KG1 (cell line): ENCODE measurements at regions not wholly inside any gene's neighbourhood (a gene's known extent, or its start where the extent isn't known, plus 50 kb on each side); places are given as distances from the start of the nearest gene placed in this dataset.

ENCODE experiments used
- DNase-seq: peaks from one replicate; lab custom pipeline; 2025; lab: John Stamatoyannopoulos, UW

- DNase-seq: no peak
Measured at GRCh38 chr2:18132697-18133096, 254.2 kb downstream of the KCNS3 start.

- DNase-seq: no peak
Measured at GRCh38 chr2:18131761-18132160, 253.3 kb downstream of the KCNS3 start.

- DNase-seq: no peak
Measured at GRCh38 chr2:18129348-18129747, 250.9 kb downstream of the KCNS3 start.

- DNase-seq: no peak
Measured at GRCh38 chr2:18125303-18125702, 246.8 kb downstream of the KCNS3 start.

GRCh38 chr2:18124116-18124835 lies 245.8 kb downstream of the KCNS3 start:
- DNase-seq: no peak

GRCh38 chr2:18123577-18123976 lies 245.1 kb downstream of the KCNS3 start:
- DNase-seq: no peak

- DNase-seq: no peak
Measured at GRCh38 chr2:18123211-18123570, 244.7 kb downstream of the KCNS3 start.

GRCh38 chr2:18122544-18123210 lies 244.2 kb downstream of the KCNS3 start:
- no peak for DNase-seq

GRCh38 chr2:18119883-18120282 lies 241.4 kb downstream of the KCNS3 start:
- no peak for DNase-seq

- DNase-seq: no peak
Measured at GRCh38 chr2:18118703-18119102, 240.2 kb downstream of the KCNS3 start.

GRCh38 chr2:18117592-18117991 lies 239.1 kb downstream of the KCNS3 start:
- DNase-seq: no peak

GRCh38 chr2:18110222-18110621 lies 231.8 kb downstream of the KCNS3 start:
- no peak for DNase-seq

- no peak for DNase-seq
Measured at GRCh38 chr2:18106841-18107240, 228.4 kb downstream of the KCNS3 start.

- no peak for DNase-seq
Measured at GRCh38 chr2:18105929-18106328, 227.5 kb downstream of the KCNS3 start.

GRCh38 chr2:18104595-18105224 lies 226.2 kb downstream of the KCNS3 start:
- DNase-seq: no peak

- no peak for DNase-seq
Measured at GRCh38 chr2:18096836-18097405, 218.5 kb downstream of the KCNS3 start.

GRCh38 chr2:18094277-18094676 lies 215.8 kb downstream of the KCNS3 start:
- DNase-seq: no peak

GRCh38 chr2:18093196-18093595 lies 214.7 kb downstream of the KCNS3 start:
- no peak for DNase-seq

GRCh38 chr2:18092760-18093159 lies 214.3 kb downstream of the KCNS3 start:
- DNase-seq: no peak

- DNase-seq: no peak
Measured at GRCh38 chr2:18085593-18085992, 207.1 kb downstream of the KCNS3 start.

- no peak for DNase-seq
Measured at GRCh38 chr2:18084376-18084775, 205.9 kb downstream of the KCNS3 start.

- no peak for DNase-seq
Measured at GRCh38 chr2:18083806-18084205, 205.3 kb downstream of the KCNS3 start.

- DNase-seq: no peak
Measured at GRCh38 chr2:18078216-18078615, 199.7 kb downstream of the KCNS3 start.
